C4-2B (cell line): ENCODE measurements at regions not wholly inside any gene's neighbourhood (a gene's known extent, or its start where the extent isn't known, plus 50 kb on each side); places are given as distances from the start of the nearest gene placed in this dataset.

Experiments
- H3K27ac ChIP-seq: fragments of 450-650 bp; 2 replicates; pipeline ENCODE4 v1.5.1; 2017
- CTCF ChIP-seq: fragments of 450-650 bp; conservative IDR thresholded peaks from 2 replicates; pipeline ENCODE4 v1.5.1; 2017; ENCODE audit warnings: mild to moderate bottlenecking
- ZFX ChIP-seq: fragments of 450-650 bp; IDR thresholded peaks from 2 replicates; pipeline ENCODE4 v1.6.1; 2017

GRCh38 chr2:116444256-116444872 is 1370.1 kb upstream of the DDX18 start:
- TF ChIP-seq ZFX: no peak
- TF ChIP-seq CTCF: no peak
- H3K27ac ChIP-seq: no peak overlapping the region

- no peak overlapping the region for H3K27ac ChIP-seq
- no peak for TF ChIP-seq CTCF
- no peak for TF ChIP-seq ZFX
These were observed 1363.5 kb upstream of the DDX18 start for GRCh38 chr2:116450990-116451389.

DNA sequence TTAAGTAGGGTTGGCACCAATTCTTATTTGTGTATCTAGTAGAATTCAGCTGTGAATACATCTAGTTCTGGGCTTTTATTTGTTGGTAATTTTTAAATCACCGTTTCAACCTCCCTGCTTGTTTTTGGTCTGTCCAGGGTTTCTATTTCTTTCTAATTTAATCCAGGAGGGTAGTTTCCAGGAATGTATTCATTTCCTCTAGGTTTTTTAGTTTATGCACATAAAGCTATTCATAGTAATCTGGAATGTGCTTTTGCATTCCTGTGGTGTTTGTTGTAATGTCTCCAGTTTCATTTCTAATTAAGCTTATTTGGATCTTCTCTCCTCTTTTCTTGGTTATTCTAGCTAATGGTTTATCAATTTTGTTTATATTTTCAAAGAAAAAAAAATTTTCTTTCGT is 1361.8 kb upstream of the DDX18 start:
- H3K27ac ChIP-seq: no peak overlapping the region
- no peak for TF ChIP-seq ZFX
- no peak for TF ChIP-seq CTCF

DNA sequence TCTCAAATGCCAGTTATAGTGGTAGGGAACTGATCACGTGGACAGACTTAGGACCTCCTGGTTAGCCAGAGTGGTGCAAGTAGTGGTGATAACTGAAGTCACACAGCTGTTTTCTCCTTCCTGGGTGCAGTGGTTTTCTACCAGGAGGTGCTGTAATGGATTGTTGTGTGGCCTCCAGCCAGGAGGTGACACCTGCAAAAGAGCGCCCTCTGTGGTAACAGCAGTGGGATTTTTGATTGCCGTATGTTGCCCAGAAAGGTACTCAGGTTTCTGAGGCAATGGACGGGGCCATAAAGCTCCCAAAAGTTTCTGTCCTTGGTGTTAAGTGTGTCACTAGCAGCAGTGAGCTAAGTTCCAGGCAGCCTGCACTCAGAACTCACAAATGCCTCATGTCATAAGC is 1358.1 kb upstream of the DDX18 start:
- no peak overlapping the region for H3K27ac ChIP-seq
- TF ChIP-seq CTCF (no peak), ZFX (no peak)

- H3K27ac ChIP-seq: no peak overlapping the region
- TF ChIP-seq ZFX: no peak
- TF ChIP-seq CTCF: no peak
These were observed 1347.2 kb upstream of the DDX18 start for GRCh38 chr2:116467243-116467642.

DNA sequence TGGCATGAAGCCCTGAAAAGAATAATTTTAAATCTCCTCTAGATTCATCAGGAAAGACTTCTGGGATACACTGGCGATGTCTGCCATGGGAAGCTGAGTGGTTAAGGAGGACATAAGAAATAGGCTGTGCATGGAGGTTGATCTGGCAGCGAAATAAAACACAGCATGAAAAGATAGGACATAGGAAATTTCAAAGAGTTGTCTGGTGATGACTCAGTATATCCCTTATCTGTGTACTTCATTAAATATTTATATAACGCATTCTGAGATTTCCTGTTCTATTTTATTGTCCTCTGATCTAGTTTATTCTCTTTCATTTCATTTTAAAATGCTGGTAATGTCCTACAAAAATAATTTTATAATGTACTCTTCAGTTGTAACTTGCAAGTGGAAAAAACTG is 1337.3 kb upstream of the DDX18 start:
- no peak overlapping the region for H3K27ac ChIP-seq
- no peak for TF ChIP-seq CTCF
- no peak for TF ChIP-seq ZFX

GRCh38 chr2:116487336-116487735 is 1327.2 kb upstream of the DDX18 start:
- TF ChIP-seq CTCF (no peak), ZFX (no peak)

More at GRCh38 chr2:116487336-116487735, 1327.2 kb upstream of the DDX18 start:
- H3K27ac ChIP-seq: no peak overlapping the region
